K562 (cell line): ENCODE measurements at regions not wholly inside any gene's neighbourhood (a gene's known extent, or its start where the extent isn't known, plus 50 kb on each side); places are given as distances from the start of the nearest gene placed in this dataset.

Source experiments
- ATAC-seq: fragments of 200-7000 bp; cut with Tn5 transposase; 3 replicates; pipeline ENCODE4 v1.9.1; 2020; ENCODE audit warnings: moderate library complexity
- BruUV-seq: library from RNA; stranded (reverse); fragments of 400-500 nt; replicated peaks from 2 replicates; lab custom pipeline; 2021; lab: Mats Ljungman, UMichigan
- CTCF ChIA-PET: fragments of 300-600 bp; formaldehyde crosslinking; extraction: SDS; loops from one replicate; lab custom pipeline; 2021; ENCODE audit warnings: low intra/inter-chr PET ratio; lab: Yijun Ruan, JAX
- POLR2A ChIA-PET: fragments of 300-600, 350-650 bp; sonication (Branson Sonifier 250); formaldehyde crosslinking; extraction: SDS; loops from one replicate; lab custom pipeline; 2021; ENCODE audit warnings: antibody characterized with exemption, inconsistent platforms; lab: Yijun Ruan, JAX
- DNase-seq, 4 experiments: peaks; one replicate each; pipeline versions ENCODE4 v3.0.0 to v3.0.0-alpha.2; 2011 to 2018; ENCODE audit warnings: low spot score in 3 of 4, mixed read lengths in 3 of 4; ENCODE audit errors: extremely low read depth in 1 of 4
- FAIRE-seq: peaks from 2 replicates; lab custom pipeline; 2011; peaks lifted over from hg19 to GRCh38; lab: Jason Lieb, UNC
- H2AFZ ChIP-seq: 2 replicates; pipeline ENCODE4 v1.6.0; 2011; ENCODE audit warnings: low read depth, low read length, control low read depth, inconsistent platforms
- H3K27ac ChIP-seq: fragments of 200-600 bp; 3 replicates; pipeline ENCODE4 v1.8.0; 2011; ENCODE audit warnings: low read depth, mild to moderate bottlenecking, control low read depth, inconsistent platforms, low read length, moderate library complexity, mixed read lengths; ENCODE audit errors: extremely low read depth
- H3K27me3 ChIP-seq, 2 experiments: fragments of 300-600 bp in 1 of 2; 2 replicates in 1 of 2; 3 replicates in 1 of 2; pipeline versions ENCODE4 v1.6.0 to v1.8.0; 2011; ENCODE audit warnings: inconsistent platforms in 2 of 2, low read length in 2 of 2, mild to moderate bottlenecking in 1 of 2, mixed read lengths in 1 of 2, moderate library complexity in 1 of 2; ENCODE audit not compliant: control insufficient read depth in 2 of 2, insufficient read depth in 2 of 2
- H3K36me3 ChIP-seq: fragments of 300-600 bp; 3 replicates; pipeline ENCODE4 v1.8.0; 2011; ENCODE audit warnings: mild to moderate bottlenecking, low read length, inconsistent platforms; ENCODE audit not compliant: control insufficient read depth, insufficient read depth
- H3K4me1 ChIP-seq, 2 experiments: fragments of 200-600 bp in 1 of 2; replicated peaks in 1 of 2; 2 replicates in 1 of 2; 3 replicates in 1 of 2; pipeline versions ENCODE4 v1.5.1 to v1.8.0; 2011; ENCODE audit warnings: inconsistent platforms in 2 of 2, low read length in 2 of 2, mild to moderate bottlenecking in 1 of 2, mixed read lengths in 1 of 2, moderate library complexity in 1 of 2; ENCODE audit not compliant: control insufficient read depth in 2 of 2, insufficient read depth in 2 of 2
- H3K4me2 ChIP-seq: 2 replicates; pipeline ENCODE4 v1.6.1; 2011; ENCODE audit warnings: low read length, control low read depth, inconsistent platforms, mixed read lengths; ENCODE audit not compliant: insufficient read depth
- H3K4me3 ChIP-seq: fragments of 200-600 bp; sonication (generic), shearing (Covaris generic); 2 replicates; pipeline ENCODE4 v1.5.1; 2016; ENCODE audit warnings: control low read depth, inconsistent platforms
- H3K79me2 ChIP-seq: fragments of 200-600 bp; 3 replicates; pipeline ENCODE4 v1.8.0; 2011; ENCODE audit warnings: low read length, inconsistent platforms; ENCODE audit not compliant: control insufficient read depth, insufficient read depth
- H3K9ac ChIP-seq, 2 experiments: 2 replicates each; pipeline versions ENCODE4 v1.6.0 to v1.6.1; 2011; ENCODE audit warnings: low read depth in 2 of 2, low read length in 2 of 2, control low read depth in 1 of 2, inconsistent platforms in 1 of 2, mild to moderate bottlenecking in 1 of 2, mixed read lengths in 1 of 2; ENCODE audit not compliant: insufficient read depth in 1 of 2
- H3K9me1 ChIP-seq: one replicate; pipeline ENCODE4 v1.6.0; 2011; ENCODE audit warnings: inconsistent platforms, mild to moderate bottlenecking, low read length, moderate library complexity; ENCODE audit not compliant: control insufficient read depth, insufficient read depth
- H3K9me3 ChIP-seq: replicated peaks from 2 replicates; pipeline ENCODE4 v1.5.1; 2011; ENCODE audit warnings: low read depth, low read length, inconsistent platforms; ENCODE audit not compliant: control insufficient read depth, insufficient read depth
- H4K20me1 ChIP-seq: replicated peaks from 2 replicates; pipeline ENCODE4 v1.6.1; 2011; ENCODE audit warnings: low read length, inconsistent platforms, mixed read lengths; ENCODE audit not compliant: control insufficient read depth, insufficient read depth
- HNRNPLL ChIP-seq: fragments of 200-400 bp; formaldehyde crosslinking; IDR thresholded peaks from 2 replicates; pipeline ENCODE4 v1.6.1; 2017; ENCODE audit warnings: low read length, low read depth, mild to moderate bottlenecking; ENCODE audit not compliant: poor library complexity, severe bottlenecking
- ILK ChIP-seq: fragments of 450-650 bp; IDR thresholded peaks from 2 replicates; pipeline ENCODE4 v1.6.1; 2016; ENCODE audit warnings: missing genetic modification characterization, low read depth, mild to moderate bottlenecking, missing compliant biosample characterization, moderate library complexity, borderline replicate concordance
- KAT2B ChIP-seq: IDR thresholded peaks from one replicate; pipeline ENCODE4 v1.6.1; 2012; ENCODE audit warnings: low read depth, mild to moderate bottlenecking, control low read depth, inconsistent platforms, low read length, moderate library complexity
- MBD1 ChIP-seq: fragments of 250-450 bp; sonication (Bioruptor Pico); IDR thresholded peaks from 2 replicates; pipeline ENCODE4 v1.8.0; 2022; ENCODE audit warnings: inconsistent platforms
- RBM22 ChIP-seq: fragments of 200-400 bp; formaldehyde crosslinking; IDR thresholded peaks from 2 replicates; pipeline ENCODE4 v1.6.1; 2018; ENCODE audit warnings: low read length, low read depth; ENCODE audit not compliant: poor library complexity, severe bottlenecking
- SOX6 ChIP-seq: fragments of 450-650 bp; IDR thresholded peaks from 2 replicates; pipeline ENCODE4 v1.6.1; 2014; ENCODE audit warnings: mild to moderate bottlenecking
- SRSF9 ChIP-seq: fragments of 200-400 bp; formaldehyde crosslinking; IDR thresholded peaks from 2 replicates; pipeline ENCODE4 v1.6.1; 2017; ENCODE audit warnings: low read depth, low read length, borderline replicate concordance
- USF1 ChIP-seq: sonication (generic); formaldehyde crosslinking; IDR thresholded peaks from 2 replicates; pipeline ENCODE4 v1.9.0; 2022; ENCODE audit warnings: mild to moderate bottlenecking, missing genetic modification reagents
- ZNF395 ChIP-seq: fragments of 200-800 bp; sonication (Bioruptor generic); IDR thresholded peaks from 2 replicates; pipeline ENCODE4 v1.6.1; 2017; ENCODE audit warnings: missing genetic modification characterization, missing compliant biosample characterization
- ZNF41 ChIP-seq: fragments of 250-450 bp; sonication (Bioruptor Pico); conservative IDR thresholded peaks from 2 replicates; pipeline ENCODE4 v1.4.0; 2020; ENCODE audit warnings: mild to moderate bottlenecking
- ZNF592 ChIP-seq: fragments of 450-650 bp; IDR thresholded peaks from 2 replicates; pipeline ENCODE4 v1.6.1; 2017; ENCODE audit warnings: antibody characterized with exemption, mild to moderate bottlenecking
- ZNF785 ChIP-seq: fragments of 250-450 bp; sonication (Bioruptor Pico); IDR thresholded peaks from 2 replicates; pipeline ENCODE4 v1.4.0; 2020; ENCODE audit warnings: mild to moderate bottlenecking
- WGBS: fragments of 100-300 bp; shearing (Covaris generic); methylation state at CpG from one replicate; pipeline ENCODE4 v1.1.6; 2016; ENCODE audit warnings: low coverage, mixed read lengths; ENCODE audit not compliant: insufficient coverage; ENCODE audit errors: missing lambda C conversion rate; 5-methylcytosine and 5-hydroxymethylcytosine counted together
- in situ Hi-C: fragments of 300-500 bp; cut with MboI; formaldehyde crosslinking; loops from 4 replicates; pipeline ENCODE4 v1.15.0; 2018; ENCODE audit warnings: inconsistent platforms, mixed read lengths
- intact Hi-C: fragments of 100-400 bp; cut with micrococcal nuclease; formaldehyde crosslinking; loops from 2 replicates; pipeline ENCODE4 v1.14.2; 2022

- TF ChIP-seq USF1 (CRISPR knock-in tag) = no peak
- TF ChIP-seq ILK (tag) = no peak
- no peak for TF ChIP-seq MBD1 (CRISPR knock-in tag)
- TF ChIP-seq SOX6 = no peak
- TF ChIP-seq ZNF41 (CRISPR knock-in tag) = no peak
- no peak for TF ChIP-seq KAT2B
- TF ChIP-seq HNRNPLL = no peak
- no peak for TF ChIP-seq ZNF395
Measured at GRCh38 chr5:98535901-98536300, 237.6 kb upstream of the RGMB start (continued).

- Histone ChIP-seq H2AFZ (no peak overlapping the region), H3K9ac (no peak overlapping the region), H3K4me2 (no peak overlapping the region), H3K4me3 (no peak overlapping the region), H3K79me2 (no peaks in the 10 kb centered on the region), H3K27me3 (no peaks in the 10 kb centered on the region), H3K27ac (no peak overlapping the region), H3K9me3 (no peaks in the 10 kb centered on the region), H3K4me1 (no peaks in the 10 kb centered on the region), H3K9me1 (no peaks in the 10 kb centered on the region), H3K36me3 (no peaks in the 10 kb centered on the region), H4K20me1 (no peaks in the 10 kb centered on the region)
- ATAC-seq (no peak), FAIRE-seq (no peak), DNase-seq (no peak)
- in situ Hi-C loops = no loop called here
- WGBS = 0% methylated on average over 1 of the region's 1 CpG
- BruUV-seq = no TSS peak
- POLR2A ChIA-PET = no interaction called here
- intact Hi-C loops = no loop called here
- CTCF ChIA-PET = no interaction called here
- TF ChIP-seq ZNF785 (CRISPR knock-in tag) (no peak), SRSF9 (no peak), ZNF592 (no peak), RBM22 (no peak)
Measured at GRCh38 chr5:98540056-98540455, 233.4 kb upstream of the RGMB start.
